GM23338 (cell line): ENCODE measurements at regions not wholly inside any gene's neighbourhood (a gene's known extent, or its start where the extent isn't known, plus 50 kb on each side); places are given as distances from the start of the nearest gene placed in this dataset.

Experiments used
- CREB1 ChIP-seq: fragments of 250-450 bp; sonication (Bioruptor Pico); IDR thresholded peaks from 2 replicates; pipeline ENCODE4 v1.5.0; 2020; ENCODE audit warnings: low read depth, mild to moderate bottlenecking, moderate library complexity
- EZH2 ChIP-seq: fragments of 200-600 bp; sonication (generic); IDR thresholded peaks from one replicate; pipeline ENCODE4 v1.8.0; 2017; ENCODE audit warnings: antibody characterized with exemption, mild to moderate bottlenecking, low read depth; ENCODE audit not compliant: unreplicated experiment
- EZH2phosphoT487 ChIP-seq: fragments of 200-600 bp; sonication (generic); IDR thresholded peaks from one replicate; pipeline ENCODE4 v1.8.1; 2018; ENCODE audit warnings: antibody characterized with exemption; ENCODE audit not compliant: unreplicated experiment
- JUNB ChIP-seq: IDR thresholded peaks from one replicate; pipeline ENCODE4 v1.6.1; 2016; ENCODE audit warnings: antibody characterized with exemption; ENCODE audit not compliant: unreplicated experiment
- NANOG ChIP-seq: IDR thresholded peaks from 2 replicates; pipeline ENCODE4 v1.6.1; 2016; ENCODE audit warnings: antibody characterized with exemption, borderline replicate concordance
- POLR2AphosphoS5 ChIP-seq: IDR thresholded peaks from 2 replicates; pipeline ENCODE4 v1.6.1; 2016; ENCODE audit warnings: antibody characterized with exemption, low read depth
- ZNF114 ChIP-seq: fragments of 250-450 bp; sonication (Bioruptor Pico); IDR thresholded peaks from 2 replicates; pipeline ENCODE4 v1.5.0; 2020; ENCODE audit warnings: mild to moderate bottlenecking, moderate library complexity
- TF ChIP-seq, protein P1 (sequence below), 2 experiments: fragments of 200-600 bp in 1 of 2; sonication (generic) in 1 of 2; conservative IDR thresholded peaks; 2 replicates each; pipeline versions ENCODE4 v1.5.1 to v1.6.1; 2016 to 2017; ENCODE audit warnings: antibody characterized with exemption in 2 of 2, low read depth in 2 of 2, mild to moderate bottlenecking in 2 of 2, moderate library complexity in 1 of 2
- TF ChIP-seq, protein P2 (sequence below): IDR thresholded peaks from one replicate; pipeline ENCODE4 v1.6.1; 2018; ENCODE audit warnings: antibody characterized with exemption; ENCODE audit not compliant: unreplicated experiment
- TF ChIP-seq, protein P3 (sequence below): fragments of 250-450 bp; sonication (Bioruptor Pico); IDR thresholded peaks from 2 replicates; pipeline ENCODE4 v1.5.0; 2020; ENCODE audit warnings: mild to moderate bottlenecking, moderate library complexity
- TF ChIP-seq, protein P4 (sequence below): IDR thresholded peaks from 2 replicates; pipeline ENCODE4 v1.6.1; 2016; ENCODE audit warnings: antibody characterized with exemption

DNA sequence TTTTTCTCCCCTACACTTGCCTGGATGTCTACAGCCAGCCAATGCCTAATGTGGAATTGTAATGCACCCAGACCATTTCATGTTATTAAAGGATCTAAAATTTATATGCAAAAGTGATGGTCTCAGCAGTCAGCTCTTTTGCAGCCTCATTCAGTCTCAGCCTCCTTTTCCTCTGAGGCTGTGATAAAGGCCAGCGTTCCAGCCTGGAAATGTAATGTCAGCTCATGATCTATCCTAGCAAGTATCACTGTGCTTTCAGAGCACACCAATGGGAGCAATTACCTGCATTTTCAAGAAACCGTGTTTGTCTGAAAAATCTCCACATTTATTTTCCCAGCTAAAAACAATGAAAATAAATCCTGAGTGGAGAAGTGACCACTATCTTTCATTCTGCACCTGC, 274.6 kb downstream of the CDH20 start:
- TF ChIP-seq POLR2AphosphoS5: no peak
- TF ChIP-seq, protein P1, sequence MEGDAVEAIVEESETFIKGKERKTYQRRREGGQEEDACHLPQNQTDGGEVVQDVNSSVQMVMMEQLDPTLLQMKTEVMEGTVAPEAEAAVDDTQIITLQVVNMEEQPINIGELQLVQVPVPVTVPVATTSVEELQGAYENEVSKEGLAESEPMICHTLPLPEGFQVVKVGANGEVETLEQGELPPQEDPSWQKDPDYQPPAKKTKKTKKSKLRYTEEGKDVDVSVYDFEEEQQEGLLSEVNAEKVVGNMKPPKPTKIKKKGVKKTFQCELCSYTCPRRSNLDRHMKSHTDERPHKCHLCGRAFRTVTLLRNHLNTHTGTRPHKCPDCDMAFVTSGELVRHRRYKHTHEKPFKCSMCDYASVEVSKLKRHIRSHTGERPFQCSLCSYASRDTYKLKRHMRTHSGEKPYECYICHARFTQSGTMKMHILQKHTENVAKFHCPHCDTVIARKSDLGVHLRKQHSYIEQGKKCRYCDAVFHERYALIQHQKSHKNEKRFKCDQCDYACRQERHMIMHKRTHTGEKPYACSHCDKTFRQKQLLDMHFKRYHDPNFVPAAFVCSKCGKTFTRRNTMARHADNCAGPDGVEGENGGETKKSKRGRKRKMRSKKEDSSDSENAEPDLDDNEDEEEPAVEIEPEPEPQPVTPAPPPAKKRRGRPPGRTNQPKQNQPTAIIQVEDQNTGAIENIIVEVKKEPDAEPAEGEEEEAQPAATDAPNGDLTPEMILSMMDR (conservative IDR thresholded peaks at IDR 0.05; ENCODE audit: low read depth in 2 of 2): no peak
- TF ChIP-seq, protein P2, sequence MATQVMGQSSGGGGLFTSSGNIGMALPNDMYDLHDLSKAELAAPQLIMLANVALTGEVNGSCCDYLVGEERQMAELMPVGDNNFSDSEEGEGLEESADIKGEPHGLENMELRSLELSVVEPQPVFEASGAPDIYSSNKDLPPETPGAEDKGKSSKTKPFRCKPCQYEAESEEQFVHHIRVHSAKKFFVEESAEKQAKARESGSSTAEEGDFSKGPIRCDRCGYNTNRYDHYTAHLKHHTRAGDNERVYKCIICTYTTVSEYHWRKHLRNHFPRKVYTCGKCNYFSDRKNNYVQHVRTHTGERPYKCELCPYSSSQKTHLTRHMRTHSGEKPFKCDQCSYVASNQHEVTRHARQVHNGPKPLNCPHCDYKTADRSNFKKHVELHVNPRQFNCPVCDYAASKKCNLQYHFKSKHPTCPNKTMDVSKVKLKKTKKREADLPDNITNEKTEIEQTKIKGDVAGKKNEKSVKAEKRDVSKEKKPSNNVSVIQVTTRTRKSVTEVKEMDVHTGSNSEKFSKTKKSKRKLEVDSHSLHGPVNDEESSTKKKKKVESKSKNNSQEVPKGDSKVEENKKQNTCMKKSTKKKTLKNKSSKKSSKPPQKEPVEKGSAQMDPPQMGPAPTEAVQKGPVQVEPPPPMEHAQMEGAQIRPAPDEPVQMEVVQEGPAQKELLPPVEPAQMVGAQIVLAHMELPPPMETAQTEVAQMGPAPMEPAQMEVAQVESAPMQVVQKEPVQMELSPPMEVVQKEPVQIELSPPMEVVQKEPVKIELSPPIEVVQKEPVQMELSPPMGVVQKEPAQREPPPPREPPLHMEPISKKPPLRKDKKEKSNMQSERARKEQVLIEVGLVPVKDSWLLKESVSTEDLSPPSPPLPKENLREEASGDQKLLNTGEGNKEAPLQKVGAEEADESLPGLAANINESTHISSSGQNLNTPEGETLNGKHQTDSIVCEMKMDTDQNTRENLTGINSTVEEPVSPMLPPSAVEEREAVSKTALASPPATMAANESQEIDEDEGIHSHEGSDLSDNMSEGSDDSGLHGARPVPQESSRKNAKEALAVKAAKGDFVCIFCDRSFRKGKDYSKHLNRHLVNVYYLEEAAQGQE: no peak
- TF ChIP-seq EZH2: no peak
- no peak for TF ChIP-seq CREB1 (CRISPR knock-in tag)
- no peak for TF ChIP-seq JUNB
- TF ChIP-seq EZH2phosphoT487: no peak
- TF ChIP-seq ZNF114 (CRISPR knock-in tag): no peak
- no peak for TF ChIP-seq NANOG
- TF ChIP-seq, protein P3, sequence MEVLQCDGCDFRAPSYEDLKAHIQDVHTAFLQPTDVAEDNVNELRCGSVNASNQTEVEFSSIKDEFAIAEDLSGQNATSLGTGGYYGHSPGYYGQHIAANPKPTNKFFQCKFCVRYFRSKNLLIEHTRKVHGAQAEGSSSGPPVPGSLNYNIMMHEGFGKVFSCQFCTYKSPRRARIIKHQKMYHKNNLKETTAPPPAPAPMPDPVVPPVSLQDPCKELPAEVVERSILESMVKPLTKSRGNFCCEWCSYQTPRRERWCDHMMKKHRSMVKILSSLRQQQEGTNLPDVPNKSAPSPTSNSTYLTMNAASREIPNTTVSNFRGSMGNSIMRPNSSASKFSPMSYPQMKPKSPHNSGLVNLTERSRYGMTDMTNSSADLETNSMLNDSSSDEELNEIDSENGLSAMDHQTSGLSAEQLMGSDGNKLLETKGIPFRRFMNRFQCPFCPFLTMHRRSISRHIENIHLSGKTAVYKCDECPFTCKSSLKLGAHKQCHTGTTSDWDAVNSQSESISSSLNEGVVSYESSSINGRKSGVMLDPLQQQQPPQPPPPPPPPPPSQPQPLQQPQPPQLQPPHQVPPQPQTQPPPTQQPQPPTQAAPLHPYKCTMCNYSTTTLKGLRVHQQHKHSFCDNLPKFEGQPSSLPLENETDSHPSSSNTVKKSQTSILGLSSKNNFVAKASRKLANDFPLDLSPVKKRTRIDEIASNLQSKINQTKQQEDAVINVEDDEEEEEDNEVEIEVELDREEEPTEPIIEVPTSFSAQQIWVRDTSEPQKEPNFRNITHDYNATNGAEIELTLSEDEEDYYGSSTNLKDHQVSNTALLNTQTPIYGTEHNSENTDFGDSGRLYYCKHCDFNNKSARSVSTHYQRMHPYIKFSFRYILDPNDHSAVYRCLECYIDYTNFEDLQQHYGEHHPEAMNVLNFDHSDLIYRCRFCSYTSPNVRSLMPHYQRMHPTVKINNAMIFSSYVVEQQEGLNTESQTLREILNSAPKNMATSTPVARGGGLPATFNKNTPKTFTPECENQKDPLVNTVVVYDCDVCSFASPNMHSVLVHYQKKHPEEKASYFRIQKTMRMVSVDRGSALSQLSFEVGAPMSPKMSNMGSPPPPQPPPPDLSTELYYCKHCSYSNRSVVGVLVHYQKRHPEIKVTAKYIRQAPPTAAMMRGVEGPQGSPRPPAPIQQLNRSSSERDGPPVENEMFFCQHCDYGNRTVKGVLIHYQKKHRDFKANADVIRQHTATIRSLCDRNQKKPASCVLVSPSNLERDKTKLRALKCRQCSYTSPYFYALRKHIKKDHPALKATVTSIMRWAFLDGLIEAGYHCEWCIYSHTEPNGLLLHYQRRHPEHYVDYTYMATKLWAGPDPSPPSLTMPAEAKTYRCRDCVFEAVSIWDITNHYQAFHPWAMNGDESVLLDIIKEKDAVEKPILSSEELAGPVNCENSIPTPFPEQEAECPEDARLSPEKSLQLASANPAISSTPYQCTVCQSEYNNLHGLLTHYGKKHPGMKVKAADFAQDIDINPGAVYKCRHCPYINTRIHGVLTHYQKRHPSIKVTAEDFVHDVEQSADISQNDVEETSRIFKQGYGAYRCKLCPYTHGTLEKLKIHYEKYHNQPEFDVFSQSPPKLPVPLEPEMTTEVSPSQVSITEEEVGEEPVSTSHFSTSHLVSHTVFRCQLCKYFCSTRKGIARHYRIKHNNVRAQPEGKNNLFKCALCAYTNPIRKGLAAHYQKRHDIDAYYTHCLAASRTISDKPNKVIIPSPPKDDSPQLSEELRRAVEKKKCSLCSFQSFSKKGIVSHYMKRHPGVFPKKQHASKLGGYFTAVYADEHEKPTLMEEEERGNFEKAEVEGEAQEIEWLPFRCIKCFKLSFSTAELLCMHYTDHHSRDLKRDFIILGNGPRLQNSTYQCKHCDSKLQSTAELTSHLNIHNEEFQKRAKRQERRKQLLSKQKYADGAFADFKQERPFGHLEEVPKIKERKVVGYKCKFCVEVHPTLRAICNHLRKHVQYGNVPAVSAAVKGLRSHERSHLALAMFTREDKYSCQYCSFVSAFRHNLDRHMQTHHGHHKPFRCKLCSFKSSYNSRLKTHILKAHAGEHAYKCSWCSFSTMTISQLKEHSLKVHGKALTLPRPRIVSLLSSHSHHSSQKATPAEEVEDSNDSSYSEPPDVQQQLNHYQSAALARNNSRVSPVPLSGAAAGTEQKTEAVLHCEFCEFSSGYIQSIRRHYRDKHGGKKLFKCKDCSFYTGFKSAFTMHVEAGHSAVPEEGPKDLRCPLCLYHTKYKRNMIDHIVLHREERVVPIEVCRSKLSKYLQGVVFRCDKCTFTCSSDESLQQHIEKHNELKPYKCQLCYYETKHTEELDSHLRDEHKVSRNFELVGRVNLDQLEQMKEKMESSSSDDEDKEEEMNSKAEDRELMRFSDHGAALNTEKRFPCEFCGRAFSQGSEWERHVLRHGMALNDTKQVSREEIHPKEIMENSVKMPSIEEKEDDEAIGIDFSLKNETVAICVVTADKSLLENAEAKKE (CRISPR knock-in tag): no peak
- TF ChIP-seq, protein P4, sequence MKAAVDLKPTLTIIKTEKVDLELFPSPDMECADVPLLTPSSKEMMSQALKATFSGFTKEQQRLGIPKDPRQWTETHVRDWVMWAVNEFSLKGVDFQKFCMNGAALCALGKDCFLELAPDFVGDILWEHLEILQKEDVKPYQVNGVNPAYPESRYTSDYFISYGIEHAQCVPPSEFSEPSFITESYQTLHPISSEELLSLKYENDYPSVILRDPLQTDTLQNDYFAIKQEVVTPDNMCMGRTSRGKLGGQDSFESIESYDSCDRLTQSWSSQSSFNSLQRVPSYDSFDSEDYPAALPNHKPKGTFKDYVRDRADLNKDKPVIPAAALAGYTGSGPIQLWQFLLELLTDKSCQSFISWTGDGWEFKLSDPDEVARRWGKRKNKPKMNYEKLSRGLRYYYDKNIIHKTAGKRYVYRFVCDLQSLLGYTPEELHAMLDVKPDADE: no peak
